ENCODE measurements at regions not wholly inside any gene's neighbourhood (a gene's known extent, or its start where the extent isn't known, plus 50 kb on each side); places are given as distances from the start of the nearest gene placed in this dataset.

DNA sequence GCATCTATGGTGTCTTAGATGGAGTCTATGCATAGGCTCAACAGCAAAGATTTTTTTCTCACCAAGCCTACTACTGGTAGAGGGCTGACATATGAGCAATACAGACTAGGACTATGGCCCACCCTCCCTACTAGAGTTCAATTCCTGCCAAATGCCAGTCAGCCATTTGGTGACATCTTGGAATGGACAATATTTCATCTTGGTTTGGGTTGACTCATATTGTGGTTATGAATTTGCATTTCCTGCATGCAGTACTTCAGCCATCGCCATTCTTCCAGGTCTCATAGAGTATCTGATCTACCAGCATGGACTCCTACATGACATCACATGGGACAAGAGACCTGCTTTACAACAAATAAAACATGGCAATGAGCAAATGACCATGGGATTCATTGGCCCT lies 778.1 kb upstream of the SOX9 start:
- Histone ChIP-seq H3K36me3 (ENCODE audit: control insufficient read depth in 4 of 4, insufficient read depth in 3 of 4, low read depth in 1 of 4, low read length in 3 of 4) (no peaks in the 10 kb centered on the region), H3K9me3 (ENCODE audit: control insufficient read depth in 4 of 4, low read length in 3 of 4) (no peaks in the 10 kb centered on the region), H3K4me1 (ENCODE audit: control insufficient read depth in 4 of 4, insufficient read depth in 4 of 4, low read length in 3 of 4) (no peaks in the 10 kb centered on the region), H3K27ac (ENCODE audit: low read depth in 1 of 2, low read length in 2 of 2) (no peak overlapping the region), H3K9ac (ENCODE audit: low read depth in 1 of 2, low read length in 2 of 2) (no peak overlapping the region), H3K27me3 (ENCODE audit: control insufficient read depth in 4 of 4, insufficient read depth in 4 of 4, low read length in 3 of 4) (peaks cover 0 to 3% (median 0%) of the 10 kb centered on the region in 4 donors), H3K4me3 (ENCODE audit: low read depth in 1 of 3, low read length in 3 of 3) (no peak overlapping the region)
- 91% methylated on average over 1 of the region's 1 CpG for WGBS
- no peak for DNase-seq (ENCODE audit: low spot score)
- TF ChIP-seq, protein P1, sequence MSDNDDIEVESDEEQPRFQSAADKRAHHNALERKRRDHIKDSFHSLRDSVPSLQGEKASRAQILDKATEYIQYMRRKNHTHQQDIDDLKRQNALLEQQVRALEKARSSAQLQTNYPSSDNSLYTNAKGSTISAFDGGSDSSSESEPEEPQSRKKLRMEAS (IDR thresholded peaks at IDR 0.05): no peak
- TF ChIP-seq, protein P2, sequence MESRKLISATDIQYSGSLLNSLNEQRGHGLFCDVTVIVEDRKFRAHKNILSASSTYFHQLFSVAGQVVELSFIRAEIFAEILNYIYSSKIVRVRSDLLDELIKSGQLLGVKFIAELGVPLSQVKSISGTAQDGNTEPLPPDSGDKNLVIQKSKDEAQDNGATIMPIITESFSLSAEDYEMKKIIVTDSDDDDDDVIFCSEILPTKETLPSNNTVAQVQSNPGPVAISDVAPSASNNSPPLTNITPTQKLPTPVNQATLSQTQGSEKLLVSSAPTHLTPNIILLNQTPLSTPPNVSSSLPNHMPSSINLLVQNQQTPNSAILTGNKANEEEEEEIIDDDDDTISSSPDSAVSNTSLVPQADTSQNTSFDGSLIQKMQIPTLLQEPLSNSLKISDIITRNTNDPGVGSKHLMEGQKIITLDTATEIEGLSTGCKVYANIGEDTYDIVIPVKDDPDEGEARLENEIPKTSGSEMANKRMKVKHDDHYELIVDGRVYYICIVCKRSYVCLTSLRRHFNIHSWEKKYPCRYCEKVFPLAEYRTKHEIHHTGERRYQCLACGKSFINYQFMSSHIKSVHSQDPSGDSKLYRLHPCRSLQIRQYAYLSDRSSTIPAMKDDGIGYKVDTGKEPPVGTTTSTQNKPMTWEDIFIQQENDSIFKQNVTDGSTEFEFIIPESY (IDR thresholded peaks at IDR 0.05): no peak
- TF ChIP-seq, protein P3, sequence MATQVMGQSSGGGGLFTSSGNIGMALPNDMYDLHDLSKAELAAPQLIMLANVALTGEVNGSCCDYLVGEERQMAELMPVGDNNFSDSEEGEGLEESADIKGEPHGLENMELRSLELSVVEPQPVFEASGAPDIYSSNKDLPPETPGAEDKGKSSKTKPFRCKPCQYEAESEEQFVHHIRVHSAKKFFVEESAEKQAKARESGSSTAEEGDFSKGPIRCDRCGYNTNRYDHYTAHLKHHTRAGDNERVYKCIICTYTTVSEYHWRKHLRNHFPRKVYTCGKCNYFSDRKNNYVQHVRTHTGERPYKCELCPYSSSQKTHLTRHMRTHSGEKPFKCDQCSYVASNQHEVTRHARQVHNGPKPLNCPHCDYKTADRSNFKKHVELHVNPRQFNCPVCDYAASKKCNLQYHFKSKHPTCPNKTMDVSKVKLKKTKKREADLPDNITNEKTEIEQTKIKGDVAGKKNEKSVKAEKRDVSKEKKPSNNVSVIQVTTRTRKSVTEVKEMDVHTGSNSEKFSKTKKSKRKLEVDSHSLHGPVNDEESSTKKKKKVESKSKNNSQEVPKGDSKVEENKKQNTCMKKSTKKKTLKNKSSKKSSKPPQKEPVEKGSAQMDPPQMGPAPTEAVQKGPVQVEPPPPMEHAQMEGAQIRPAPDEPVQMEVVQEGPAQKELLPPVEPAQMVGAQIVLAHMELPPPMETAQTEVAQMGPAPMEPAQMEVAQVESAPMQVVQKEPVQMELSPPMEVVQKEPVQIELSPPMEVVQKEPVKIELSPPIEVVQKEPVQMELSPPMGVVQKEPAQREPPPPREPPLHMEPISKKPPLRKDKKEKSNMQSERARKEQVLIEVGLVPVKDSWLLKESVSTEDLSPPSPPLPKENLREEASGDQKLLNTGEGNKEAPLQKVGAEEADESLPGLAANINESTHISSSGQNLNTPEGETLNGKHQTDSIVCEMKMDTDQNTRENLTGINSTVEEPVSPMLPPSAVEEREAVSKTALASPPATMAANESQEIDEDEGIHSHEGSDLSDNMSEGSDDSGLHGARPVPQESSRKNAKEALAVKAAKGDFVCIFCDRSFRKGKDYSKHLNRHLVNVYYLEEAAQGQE (IDR thresholded peaks at IDR 0.05): no peak
- TF ChIP-seq NR2F2 (IDR thresholded peaks at IDR 0.05): no peak
- no peak for TF ChIP-seq JUND (IDR thresholded peaks at IDR 0.05)
- TF ChIP-seq EGR1 (IDR thresholded peaks at IDR 0.05; ENCODE audit: low read depth in 2 of 2): no peak
- no peak for TF ChIP-seq HNF4G (IDR thresholded peaks at IDR 0.05)
- no peak for TF ChIP-seq TAF1 (conservative IDR thresholded peaks at IDR 0.05)
- TF ChIP-seq GABPA (IDR thresholded peaks at IDR 0.05 in 1 of 2, conservative IDR thresholded peaks at IDR 0.05 in 1 of 2): no peak
- TF ChIP-seq, protein P4, sequence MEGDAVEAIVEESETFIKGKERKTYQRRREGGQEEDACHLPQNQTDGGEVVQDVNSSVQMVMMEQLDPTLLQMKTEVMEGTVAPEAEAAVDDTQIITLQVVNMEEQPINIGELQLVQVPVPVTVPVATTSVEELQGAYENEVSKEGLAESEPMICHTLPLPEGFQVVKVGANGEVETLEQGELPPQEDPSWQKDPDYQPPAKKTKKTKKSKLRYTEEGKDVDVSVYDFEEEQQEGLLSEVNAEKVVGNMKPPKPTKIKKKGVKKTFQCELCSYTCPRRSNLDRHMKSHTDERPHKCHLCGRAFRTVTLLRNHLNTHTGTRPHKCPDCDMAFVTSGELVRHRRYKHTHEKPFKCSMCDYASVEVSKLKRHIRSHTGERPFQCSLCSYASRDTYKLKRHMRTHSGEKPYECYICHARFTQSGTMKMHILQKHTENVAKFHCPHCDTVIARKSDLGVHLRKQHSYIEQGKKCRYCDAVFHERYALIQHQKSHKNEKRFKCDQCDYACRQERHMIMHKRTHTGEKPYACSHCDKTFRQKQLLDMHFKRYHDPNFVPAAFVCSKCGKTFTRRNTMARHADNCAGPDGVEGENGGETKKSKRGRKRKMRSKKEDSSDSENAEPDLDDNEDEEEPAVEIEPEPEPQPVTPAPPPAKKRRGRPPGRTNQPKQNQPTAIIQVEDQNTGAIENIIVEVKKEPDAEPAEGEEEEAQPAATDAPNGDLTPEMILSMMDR (IDR thresholded peaks at IDR 0.05; ENCODE audit: low read depth, low read length, missing input control): no peak
- TF ChIP-seq SP1 (IDR thresholded peaks at IDR 0.05): no peak

DNA sequence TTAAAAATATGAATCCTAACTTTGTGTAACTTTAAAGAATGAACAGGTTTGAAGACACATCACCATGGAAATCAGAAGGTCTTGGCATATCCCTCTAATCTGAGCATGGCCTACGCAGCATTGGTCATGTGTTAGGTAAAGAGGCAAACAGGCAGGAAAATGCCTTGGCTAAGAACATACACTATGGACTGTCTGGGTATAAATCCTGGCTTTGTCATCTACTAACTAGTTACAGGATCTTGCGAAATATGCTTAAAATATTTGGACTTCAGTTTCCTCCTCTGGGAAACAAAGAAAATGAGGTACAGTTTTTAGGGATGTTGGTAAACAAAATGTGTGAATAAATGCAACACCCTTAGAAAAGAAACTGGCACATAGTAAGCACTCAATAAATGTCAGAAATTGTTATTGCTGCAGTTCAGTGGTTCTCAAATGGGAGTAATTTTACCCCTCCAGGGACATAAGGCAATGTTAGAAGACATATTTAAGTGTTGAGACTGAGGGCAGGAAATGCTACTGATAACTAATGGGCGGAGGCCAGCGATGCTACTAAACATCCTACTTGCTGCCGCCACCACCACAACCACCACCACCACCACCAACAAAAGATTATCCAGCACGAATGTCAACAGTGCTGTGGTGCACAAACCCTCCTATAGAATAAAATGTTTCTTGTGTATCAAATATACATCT lies 770.8 kb upstream of the SOX9 start:
- DNase-seq (ENCODE audit: low spot score): no peak
- H3K36me3 ChIP-seq (ENCODE audit: control insufficient read depth in 4 of 4, insufficient read depth in 3 of 4, low read depth in 1 of 4, low read length in 3 of 4): no peaks in the 10 kb centered on the region
- H3K9ac ChIP-seq (ENCODE audit: low read depth in 1 of 2, low read length in 2 of 2): no peak overlapping the region
- no peaks in the 10 kb centered on the region for H3K9me3 ChIP-seq (ENCODE audit: control insufficient read depth in 4 of 4, low read length in 3 of 4)
- no peaks in the 10 kb centered on the region for H3K4me1 ChIP-seq (ENCODE audit: control insufficient read depth in 4 of 4, insufficient read depth in 4 of 4, low read length in 3 of 4)
- 91% methylated on average over 6 of the region's 6 CpGs for WGBS
- H3K4me3 ChIP-seq (ENCODE audit: low read depth in 1 of 3, low read length in 3 of 3): no peak overlapping the region
- H3K27me3 ChIP-seq (ENCODE audit: control insufficient read depth in 4 of 4, insufficient read depth in 4 of 4, low read length in 3 of 4): no peaks in the 10 kb centered on the region
- no peak overlapping the region for H3K27ac ChIP-seq (ENCODE audit: low read depth in 1 of 2, low read length in 2 of 2)
- TF ChIP-seq, protein P4 (IDR thresholded peaks at IDR 0.05; ENCODE audit: low read depth, low read length, missing input control): no peak
- TF ChIP-seq NR2F2 (IDR thresholded peaks at IDR 0.05): no peak
- TF ChIP-seq, protein P5, sequence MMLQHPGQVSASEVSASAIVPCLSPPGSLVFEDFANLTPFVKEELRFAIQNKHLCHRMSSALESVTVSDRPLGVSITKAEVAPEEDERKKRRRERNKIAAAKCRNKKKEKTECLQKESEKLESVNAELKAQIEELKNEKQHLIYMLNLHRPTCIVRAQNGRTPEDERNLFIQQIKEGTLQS (IDR thresholded peaks at IDR 0.05): no peak
- TF ChIP-seq, protein P1 (IDR thresholded peaks at IDR 0.05): no peak
- TF ChIP-seq GABPA (IDR thresholded peaks at IDR 0.05 in 1 of 2, conservative IDR thresholded peaks at IDR 0.05 in 1 of 2): no peak
- TF ChIP-seq HNF4A (conservative IDR thresholded peaks at IDR 0.05): no peak
- no peak for TF ChIP-seq JUND (IDR thresholded peaks at IDR 0.05)
- TF ChIP-seq, protein P2 (IDR thresholded peaks at IDR 0.05): no peak
- TF ChIP-seq TAF1 (conservative IDR thresholded peaks at IDR 0.05): no peak

Data from liver (tissue), 8 donors.